ENCODE measurements at regions not wholly inside any gene's neighbourhood (a gene's known extent, or its start where the extent isn't known, plus 50 kb on each side); places are given as distances from the start of the nearest gene placed in this dataset.

DNA sequence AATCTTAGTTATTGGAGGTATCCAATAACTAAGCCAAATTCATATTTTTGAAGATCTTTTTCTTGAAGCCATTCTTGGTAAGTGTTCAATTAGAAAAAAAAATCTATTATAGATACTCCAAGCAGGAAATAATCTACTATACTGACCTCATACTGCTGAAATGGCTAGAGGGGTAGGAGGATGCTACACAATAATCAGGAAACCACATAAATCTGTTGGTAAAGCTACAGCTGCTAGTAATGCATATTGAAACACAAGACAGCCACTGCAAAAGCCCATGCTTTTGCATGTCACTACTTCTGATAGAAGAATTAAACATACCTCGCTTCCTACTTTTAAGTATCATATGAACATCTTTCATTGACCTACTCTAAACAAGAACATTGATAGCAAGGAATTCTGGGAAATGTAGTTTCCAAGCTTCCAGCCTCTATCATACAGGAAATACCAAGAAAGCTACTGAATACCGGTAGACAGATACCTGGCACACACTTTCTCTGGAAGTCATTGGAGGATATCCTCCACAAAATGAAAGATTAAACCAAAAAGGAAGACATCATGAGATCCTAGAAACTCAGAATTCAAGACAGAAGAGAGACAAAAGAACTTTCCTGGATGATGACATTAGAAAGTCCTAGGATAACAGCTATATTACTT is 103.0 kb upstream of the VAV3 start:
- Histone ChIP-seq H3K23ac (ENCODE audit: low read depth, low read length) (no peak overlapping the region), H4K91ac (ENCODE audit: insufficient read depth, low read depth, low read length) (no peak overlapping the region), H3K4me2 (ENCODE audit: low read depth, low read length) (no peak overlapping the region), H2AFZ (replicated peaks; ENCODE audit: low read length, poor library complexity) (no peak overlapping the region), H2BK20ac (ENCODE audit: low read depth, low read length) (no peak overlapping the region), H2BK5ac (ENCODE audit: low read depth, low read length, poor library complexity, severe bottlenecking) (no peak overlapping the region), H3K14ac (replicated peaks; ENCODE audit: low read depth, low read length) (no peak overlapping the region), H3K9me1 (ENCODE audit: insufficient read depth, low read length) (no peaks in the 10 kb centered on the region), H4K8ac (ENCODE audit: low read depth in 2 of 2, low read length in 2 of 2) (no peak overlapping the region), H2AK9ac (replicated peaks; ENCODE audit: low read depth, low read length, poor library complexity) (no peak overlapping the region), H2AK5ac (ENCODE audit: low read depth, low read length) (no peak overlapping the region), H3K27ac (ENCODE audit: insufficient read depth, low read length) (no peak overlapping the region), H3K4me1 (ENCODE audit: control insufficient read depth, insufficient read depth, low read length) (no peaks in the 10 kb centered on the region), H3K9ac (ENCODE audit: low read depth, low read length) (no peak overlapping the region), H3K9me3 (ENCODE audit: control insufficient read depth, insufficient read depth, low read length) (no peaks in the 10 kb centered on the region), H3K4me3 (ENCODE audit: insufficient read depth, low read depth, low read length) (no peak overlapping the region), H3K36me3 (ENCODE audit: control insufficient read depth, insufficient read depth, low read length) (no peaks in the 10 kb centered on the region), H4K5ac (ENCODE audit: low read depth, low read length) (no peak overlapping the region), H2BK15ac (ENCODE audit: low read depth, low read length) (no peak overlapping the region), H3K56ac (ENCODE audit: extremely low read depth, insufficient read depth, low read length) (no peak overlapping the region), H3K27me3 (ENCODE audit: control insufficient read depth, insufficient read depth, low read length) (no peaks in the 10 kb centered on the region), H3K4ac (ENCODE audit: low read depth, low read length) (no peak overlapping the region), H4K20me1 (ENCODE audit: insufficient read depth, low read length) (no peaks in the 10 kb centered on the region), H3K79me1 (ENCODE audit: low read depth in 1 of 2, low read length in 2 of 2) (no peaks in the 10 kb centered on the region), H3K18ac (ENCODE audit: low read depth, low read length) (no peak overlapping the region), H2BK120ac (ENCODE audit: low read depth, low read length) (no peak overlapping the region)
- BruUV-seq (replicated peaks), result no TSS peak
- TF ChIP-seq RFX5 (IDR thresholded peaks at IDR 0.05; ENCODE audit: low read depth, low read length), result no peak
- TF ChIP-seq MAFK (IDR thresholded peaks at IDR 0.05; ENCODE audit: low read depth, low read length), result no peak
- no peak for TF ChIP-seq CEBPB (IDR thresholded peaks at IDR 0.05; ENCODE audit: low read depth, low read length)
- TF ChIP-seq RCOR1 (IDR thresholded peaks at IDR 0.05; ENCODE audit: insufficient replicate concordance, low read length), result no peak
- TF ChIP-seq MAZ (IDR thresholded peaks at IDR 0.05; ENCODE audit: borderline replicate concordance, low read depth, low read length), result no peak
- no peak for TF ChIP-seq FOS (IDR thresholded peaks at IDR 0.05; ENCODE audit: low read depth, low read length)
- in situ Hi-C loops (cut with MboI; ENCODE audit: low sequenced_read_pairs), result no loop called here
- ChIA-PET POLR2A (ENCODE audit: unreplicated experiment) (no interaction called here), CTCF (no interaction called here)
- dilution Hi-C loops (cut with HindIII; ENCODE audit: low sequenced_read_pairs, unreplicated experiment), result no loop called here
- no CpG with 5 or more reads among the region's 2 CpGs for WGBS, 2 experiments (ENCODE audit: extremely low coverage in 2 of 2, insufficient read length in 1 of 2)
- ATAC-seq (ENCODE audit: low read depth) (no peak), DNase-seq (no peak)
- intact Hi-C loops (cut with micrococcal nuclease), result no loop called here
